Upper lobe of right lung (tissue), 1 donor: ENCODE measurements at regions not wholly inside any gene's neighbourhood (a gene's known extent, or its start where the extent isn't known, plus 50 kb on each side); places are given as distances from the start of the nearest gene placed in this dataset.

Experiments
- ATAC-seq: fragments of 200-7000 bp; cut with Tn5 transposase; one replicate; pipeline ENCODE4 v1.9.1; 2020; ENCODE audit warnings: mild to moderate bottlenecking, moderate library complexity
- DNase-seq: peaks from one replicate; pipeline ENCODE4 v3.0.0-alpha.2; 2020
- H3K27ac ChIP-seq: fragments of 200-600 bp; one replicate; pipeline ENCODE4 v1.8.0; 2022
- H3K27me3 ChIP-seq: fragments of 200-600 bp; one replicate; pipeline ENCODE4 v1.8.0; 2022; ENCODE audit warnings: mild to moderate bottlenecking
- H3K36me3 ChIP-seq: fragments of 200-600 bp; one replicate; pipeline ENCODE4 v1.8.0; 2022
- H3K4me1 ChIP-seq: fragments of 200-600 bp; one replicate; pipeline ENCODE4 v1.8.0; 2022
- H3K4me3 ChIP-seq: fragments of 200-600 bp; one replicate; pipeline ENCODE4 v1.8.0; 2022; ENCODE audit warnings: mild to moderate bottlenecking
- H3K9me3 ChIP-seq: fragments of 200-600 bp; one replicate; pipeline ENCODE4 v1.8.0; 2022
- CTCF ChIP-seq: fragments of 200-600 bp; IDR thresholded peaks from one replicate; pipeline ENCODE4 v1.8.0; 2022; ENCODE audit warnings: antibody characterized with exemption
- intact Hi-C: fragments of 100-400 bp; cut with DNase I; formaldehyde crosslinking; loops from one replicate; pipeline ENCODE4 v1.11.0; 2022
- donor health status: DM: no; HTN: yes; CAD: no; lungs with severe emphysema.

GRCh38 chr17:77706938-77707337 lies 251.6 kb upstream of the TNRC6C start:
- Histone ChIP-seq H3K27me3 (no peaks in the 10 kb centered on the region), H3K9me3 (peaks cover 8% of the 10 kb centered on the region), H3K27ac (no peak overlapping the region), H3K36me3 (no peaks in the 10 kb centered on the region), H3K4me3 (no peak overlapping the region), H3K4me1 (no peaks in the 10 kb centered on the region)
- intact Hi-C loops: no loop called here
- no peak for TF ChIP-seq CTCF
- ATAC-seq (no peak), DNase-seq (no peak)

- no peak overlapping the region for H3K4me3 ChIP-seq
- TF ChIP-seq CTCF: no peak
- DNase-seq: no peak
- H3K9me3 ChIP-seq: peaks cover 8% of the 10 kb centered on the region
- intact Hi-C loops: no loop called here
- H3K4me1 ChIP-seq: no peaks in the 10 kb centered on the region
- H3K27ac ChIP-seq: no peak overlapping the region
- ATAC-seq: no peak
- H3K36me3 ChIP-seq: no peaks in the 10 kb centered on the region
- no peaks in the 10 kb centered on the region for H3K27me3 ChIP-seq
Measured at GRCh38 chr17:77707546-77707945, 251.0 kb upstream of the TNRC6C start.

GRCh38 chr17:77708049-77708448 lies 250.5 kb upstream of the TNRC6C start:
- no peak for ATAC-seq
- H3K4me3 ChIP-seq: no peak overlapping the region
- no peaks in the 10 kb centered on the region for H3K27me3 ChIP-seq
- H3K27ac ChIP-seq: no peak overlapping the region
- H3K36me3 ChIP-seq: no peaks in the 10 kb centered on the region
- intact Hi-C loops: no loop called here
- no peaks in the 10 kb centered on the region for H3K4me1 ChIP-seq
- no peak for TF ChIP-seq CTCF
- DNase-seq: no peak
- peaks cover 8% of the 10 kb centered on the region for H3K9me3 ChIP-seq

- intact Hi-C loops: no loop called here
Measured at GRCh38 chr17:77708936-77709335, 249.6 kb upstream of the TNRC6C start.

GRCh38 chr17:77709594-77709993 lies 248.9 kb upstream of the TNRC6C start:
- DNase-seq: no peak
- intact Hi-C loops: no loop called here
- Histone ChIP-seq H3K4me1 (no peaks in the 10 kb centered on the region), H3K36me3 (no peaks in the 10 kb centered on the region), H3K9me3 (peaks cover 5% of the 10 kb centered on the region), H3K4me3 (no peak overlapping the region), H3K27ac (no peak overlapping the region), H3K27me3 (no peaks in the 10 kb centered on the region)
- no peak for ATAC-seq
- TF ChIP-seq CTCF: no peak

More at GRCh38 chr17:77708936-77709335, 249.6 kb upstream of the TNRC6C start:
- H3K36me3 ChIP-seq: no peaks in the 10 kb centered on the region
- H3K4me1 ChIP-seq: no peaks in the 10 kb centered on the region
- H3K9me3 ChIP-seq: peaks cover 8% of the 10 kb centered on the region
- no peak for DNase-seq
- no peaks in the 10 kb centered on the region for H3K27me3 ChIP-seq
- no peak for TF ChIP-seq CTCF
- no peak for ATAC-seq
- no peak overlapping the region for H3K27ac ChIP-seq
- H3K4me3 ChIP-seq: no peak overlapping the region

GRCh38 chr17:77712578-77712977 lies 245.9 kb upstream of the TNRC6C start:
- intact Hi-C loops: no loop called here
- Histone ChIP-seq H3K4me1 (no peaks in the 10 kb centered on the region), H3K27me3 (no peaks in the 10 kb centered on the region), H3K36me3 (no peaks in the 10 kb centered on the region), H3K9me3 (no peaks in the 10 kb centered on the region), H3K27ac (no peak overlapping the region), H3K4me3 (no peak overlapping the region)
- ATAC-seq: no peak
- DNase-seq: no peak
- no peak for TF ChIP-seq CTCF
